Gastrocnemius medialis (tissue), 4 donors: ENCODE measurements at regions not wholly inside any gene's neighbourhood (a gene's known extent, or its start where the extent isn't known, plus 50 kb on each side); places are given as distances from the start of the nearest gene placed in this dataset.

Experiments used
- CTCF ChIP-seq, 5 experiments: fragments of 450-650 bp in 3 of 5; fragments of 200-600 bp in 2 of 5; sonication (generic) in 2 of 5; IDR thresholded peaks in 4 of 5; conservative IDR thresholded peaks in 1 of 5; 1 replicate in 4 of 5; 2 replicates in 1 of 5; pipeline ENCODE4 v1.5.1; 2016 to 2019; ENCODE audit warnings: antibody characterized with exemption in 5 of 5, mild to moderate bottlenecking in 3 of 5, moderate library complexity in 3 of 5
- POLR2A ChIP-seq, 2 donors: fragments of 450-650 bp; IDR thresholded peaks; one replicate each; pipeline ENCODE4 v1.6.1; 2017; ENCODE audit warnings: antibody characterized with exemption in 2 of 2, mild to moderate bottlenecking in 2 of 2, moderate library complexity in 2 of 2

- TF ChIP-seq POLR2A (IDR thresholded peaks at IDR 0.05) (no peak), CTCF (IDR thresholded peaks at IDR 0.05 in 4 of 5, conservative IDR thresholded peaks at IDR 0.05 in 1 of 5) (no peak)
Observed at GRCh38 chr2:103364177-103364576, 602.3 kb downstream of the TMEM182 start.
